ENCODE measurements at regions not wholly inside any gene's neighbourhood (a gene's known extent, or its start where the extent isn't known, plus 50 kb on each side); places are given as distances from the start of the nearest gene placed in this dataset.
A peak's percentile ranks its signal among the peaks of the same experiment; 100 is the strongest.

DNA sequence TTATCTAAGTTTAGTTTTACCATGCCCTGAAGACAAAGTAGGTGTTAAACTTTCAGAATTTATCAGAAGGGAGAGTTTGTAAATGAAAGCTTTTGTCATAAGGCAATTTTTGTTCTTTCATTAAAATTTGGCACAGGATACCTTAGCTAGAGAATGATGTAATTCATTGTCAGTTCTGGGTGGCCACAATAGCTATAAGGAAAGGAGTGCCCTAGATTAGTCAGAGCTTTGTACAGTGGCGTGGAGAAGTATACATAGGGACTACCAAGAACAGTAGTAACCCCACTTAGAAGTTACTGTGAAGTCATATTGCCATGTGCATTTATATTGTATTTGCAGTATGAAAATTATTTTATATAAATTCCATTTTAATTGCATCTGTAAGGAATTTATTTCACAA, 126.3 kb upstream of the CARD18 start:
- ATAC-seq (ENCODE audit: insufficient read depth, low FRiP score) (no peak), DNase-seq (peak in 2 of 3 donors; percentile 5 to 11)
- Histone ChIP-seq H3K4me3 (no peak overlapping the region), H3K27ac (ENCODE audit: low read depth in 1 of 2, low read length in 1 of 2) (no peak overlapping the region), H3K9ac (ENCODE audit: insufficient read depth in 1 of 2, low read length in 2 of 2) (no peak overlapping the region), H3K36me3 (ENCODE audit: control insufficient read depth in 4 of 4, insufficient read depth in 4 of 4, low read length in 4 of 4) (no peaks in the 10 kb centered on the region), H3K4me1 (ENCODE audit: control insufficient read depth in 5 of 5, insufficient read depth in 5 of 5, low read length in 5 of 5) (no peaks in the 10 kb centered on the region), H3K9me3 (ENCODE audit: control insufficient read depth in 4 of 4, insufficient read depth in 3 of 4, low read length in 3 of 4) (no peaks in the 10 kb centered on the region), H3K27me3 (ENCODE audit: control insufficient read depth in 3 of 3, insufficient read depth in 3 of 3, low read length in 2 of 3) (no peaks in the 10 kb centered on the region)
- WGBS, 2 donors: 75 to 85% methylated on average over 1 of the region's 1 CpG
- TF ChIP-seq, protein P1, sequence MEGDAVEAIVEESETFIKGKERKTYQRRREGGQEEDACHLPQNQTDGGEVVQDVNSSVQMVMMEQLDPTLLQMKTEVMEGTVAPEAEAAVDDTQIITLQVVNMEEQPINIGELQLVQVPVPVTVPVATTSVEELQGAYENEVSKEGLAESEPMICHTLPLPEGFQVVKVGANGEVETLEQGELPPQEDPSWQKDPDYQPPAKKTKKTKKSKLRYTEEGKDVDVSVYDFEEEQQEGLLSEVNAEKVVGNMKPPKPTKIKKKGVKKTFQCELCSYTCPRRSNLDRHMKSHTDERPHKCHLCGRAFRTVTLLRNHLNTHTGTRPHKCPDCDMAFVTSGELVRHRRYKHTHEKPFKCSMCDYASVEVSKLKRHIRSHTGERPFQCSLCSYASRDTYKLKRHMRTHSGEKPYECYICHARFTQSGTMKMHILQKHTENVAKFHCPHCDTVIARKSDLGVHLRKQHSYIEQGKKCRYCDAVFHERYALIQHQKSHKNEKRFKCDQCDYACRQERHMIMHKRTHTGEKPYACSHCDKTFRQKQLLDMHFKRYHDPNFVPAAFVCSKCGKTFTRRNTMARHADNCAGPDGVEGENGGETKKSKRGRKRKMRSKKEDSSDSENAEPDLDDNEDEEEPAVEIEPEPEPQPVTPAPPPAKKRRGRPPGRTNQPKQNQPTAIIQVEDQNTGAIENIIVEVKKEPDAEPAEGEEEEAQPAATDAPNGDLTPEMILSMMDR (IDR thresholded peaks at IDR 0.05; ENCODE audit: control extremely low read depth, extremely low read depth): no peak

DNA sequence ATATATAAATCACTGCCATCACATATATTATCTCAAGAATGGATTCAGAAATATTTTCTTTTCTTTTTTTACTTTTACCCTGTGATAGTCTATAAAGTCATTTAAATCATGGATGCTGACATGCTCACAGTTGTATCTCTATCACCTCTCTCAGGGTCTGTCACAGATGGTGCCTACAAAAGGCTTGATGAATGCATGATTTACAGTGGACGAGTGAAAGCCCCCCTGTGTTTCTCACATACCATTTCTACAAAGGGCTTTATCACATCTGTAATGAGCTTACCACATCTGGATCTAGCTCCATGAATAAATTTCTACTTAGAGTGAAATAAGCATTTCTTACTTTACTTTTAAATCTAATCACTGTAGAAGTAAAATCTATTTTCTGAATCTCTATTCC, 121.4 kb upstream of the CARD18 start:
- TF ChIP-seq, protein P1 (IDR thresholded peaks at IDR 0.05; ENCODE audit: control extremely low read depth, extremely low read depth): no peak
- no peak for ATAC-seq (ENCODE audit: insufficient read depth, low FRiP score)
- Histone ChIP-seq H3K4me3 (no peak overlapping the region), H3K27ac (ENCODE audit: low read depth in 1 of 2, low read length in 1 of 2) (no peak overlapping the region), H3K36me3 (ENCODE audit: control insufficient read depth in 4 of 4, insufficient read depth in 4 of 4, low read length in 4 of 4) (no peaks in the 10 kb centered on the region), H3K9ac (ENCODE audit: insufficient read depth in 1 of 2, low read length in 2 of 2) (no peak overlapping the region), H3K4me1 (ENCODE audit: control insufficient read depth in 5 of 5, insufficient read depth in 5 of 5, low read length in 5 of 5) (no peaks in the 10 kb centered on the region), H3K9me3 (ENCODE audit: control insufficient read depth in 4 of 4, insufficient read depth in 3 of 4, low read length in 3 of 4) (no peaks in the 10 kb centered on the region), H3K27me3 (ENCODE audit: control insufficient read depth in 3 of 3, insufficient read depth in 3 of 3, low read length in 2 of 3) (no peaks in the 10 kb centered on the region)
- 82 to 91% methylated on average over 1 of the region's 1 CpG for WGBS, 2 donors
- no peak for DNase-seq

DNA sequence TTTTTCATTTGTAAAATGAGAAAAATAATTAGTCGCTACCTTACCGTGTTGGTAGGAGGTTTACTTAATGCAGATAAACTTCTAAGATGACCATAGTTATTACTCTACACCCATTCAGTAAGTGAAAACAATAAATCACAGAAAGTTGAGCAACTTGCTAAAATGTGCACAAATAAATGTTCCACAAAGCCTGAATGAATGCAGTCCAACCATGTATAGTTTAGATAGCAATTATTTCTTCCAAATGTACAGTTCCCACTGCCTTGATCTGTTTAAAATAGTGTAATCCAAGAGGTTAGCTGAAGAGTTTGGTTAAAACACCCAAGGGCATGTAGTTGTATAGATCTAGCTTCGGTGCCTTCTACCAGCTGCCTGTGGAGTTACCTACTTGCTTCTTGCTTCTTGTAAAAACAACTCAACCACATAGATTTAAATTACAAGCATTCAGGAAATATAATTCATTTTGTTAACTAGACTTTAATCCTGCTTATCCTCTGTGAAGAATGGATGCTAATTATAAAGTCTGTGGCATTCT, 106.3 kb upstream of the CARD18 start:
- WGBS, 2 donors: 91 to 94% methylated on average over 3 of the region's 3 CpGs
- no peaks in the 10 kb centered on the region for H3K4me1 ChIP-seq (ENCODE audit: control insufficient read depth in 5 of 5, insufficient read depth in 5 of 5, low read length in 5 of 5)
- DNase-seq: no peak
- H3K36me3 ChIP-seq (ENCODE audit: control insufficient read depth in 4 of 4, insufficient read depth in 4 of 4, low read length in 4 of 4): no peaks in the 10 kb centered on the region
- no peak for ATAC-seq (ENCODE audit: insufficient read depth, low FRiP score)
- H3K27me3 ChIP-seq (ENCODE audit: control insufficient read depth in 3 of 3, insufficient read depth in 3 of 3, low read length in 2 of 3): no peaks in the 10 kb centered on the region
- H3K9me3 ChIP-seq (ENCODE audit: control insufficient read depth in 4 of 4, insufficient read depth in 3 of 4, low read length in 3 of 4): no peaks in the 10 kb centered on the region
- TF ChIP-seq, protein P1 (IDR thresholded peaks at IDR 0.05; ENCODE audit: control extremely low read depth, extremely low read depth): no peak
- H3K4me3 ChIP-seq: no peak overlapping the region
- H3K27ac ChIP-seq (ENCODE audit: low read depth in 1 of 2, low read length in 1 of 2): peak overlapping the region in 1 of 2 donors; percentile 12
- H3K9ac ChIP-seq (ENCODE audit: insufficient read depth in 1 of 2, low read length in 2 of 2): no peak overlapping the region

Data from lung (tissue), 11 donors.